Activated CD4-positive, alpha-beta T cell treated with anti-CD3 and anti-CD28 coated beads, Interleukin-2, amount 10 ng/mL, durations not matched to agents 24 days and 14 days (primary cell): ENCODE measurements at regions not wholly inside any gene's neighbourhood (a gene's known extent, or its start where the extent isn't known, plus 50 kb on each side); places are given as distances from the start of the nearest gene placed in this dataset.

Experiments
- DNase-seq: peaks from one replicate; pipeline ENCODE4 v3.0.0; 2022
- H3K27ac Mint-ChIP-seq: one replicate; pipeline ENCODE4 v1.8.0; 2022; ENCODE audit warnings: mild to moderate bottlenecking, mixed read lengths
- H3K27me3 Mint-ChIP-seq: one replicate; pipeline ENCODE4 v1.8.0; 2022; ENCODE audit warnings: mixed read lengths
- H3K36me3 Mint-ChIP-seq: one replicate; pipeline ENCODE4 v1.8.0; 2022; ENCODE audit warnings: low read depth, mild to moderate bottlenecking, mixed read lengths
- H3K4me1 Mint-ChIP-seq: one replicate; pipeline ENCODE4 v1.8.0; 2021; ENCODE audit warnings: mixed read lengths
- H3K4me3 Mint-ChIP-seq: one replicate; pipeline ENCODE4 v1.8.0; 2022; ENCODE audit warnings: mild to moderate bottlenecking, moderate library complexity, mixed read lengths
- H3K9me3 Mint-ChIP-seq: one replicate; pipeline ENCODE4 v1.8.0; 2021; ENCODE audit warnings: mixed read lengths
- intact Hi-C: fragments of 100-400 bp; cut with micrococcal nuclease; formaldehyde crosslinking; loops from one replicate; pipeline ENCODE4 v1.15.1; 2023

DNA sequence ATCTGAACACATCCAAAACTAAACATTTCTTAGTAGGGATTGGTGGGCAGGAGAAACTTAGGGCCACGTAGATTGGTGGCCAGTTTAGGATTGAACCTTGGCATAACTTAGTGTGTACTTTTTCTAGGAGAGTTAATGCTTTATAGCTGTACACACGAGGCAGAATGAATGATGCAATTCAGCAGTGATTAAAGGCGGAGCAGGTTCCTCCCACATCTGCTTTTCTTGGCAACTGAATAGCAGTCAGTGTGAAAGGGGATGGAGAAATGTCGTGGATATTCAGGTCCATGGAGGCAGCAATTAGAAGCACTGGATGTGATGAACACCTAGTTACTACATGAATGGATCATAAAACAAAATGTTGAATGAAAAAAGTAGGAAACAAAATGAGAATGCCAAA, 493.8 kb downstream of the FUT8 start:
- no peak for DNase-seq
- intact Hi-C loops, result no loop called here
- H3K27me3 Mint-ChIP-seq, result peaks cover 12% of the 10 kb centered on the region
- peaks cover 3% of the 10 kb centered on the region for H3K36me3 Mint-ChIP-seq
- peaks cover 22% of the 10 kb centered on the region for H3K4me1 Mint-ChIP-seq
- no peak overlapping the region for H3K4me3 Mint-ChIP-seq
- H3K9me3 Mint-ChIP-seq, result peaks cover 8% of the 10 kb centered on the region
- H3K27ac Mint-ChIP-seq, result no peak overlapping the region

DNA sequence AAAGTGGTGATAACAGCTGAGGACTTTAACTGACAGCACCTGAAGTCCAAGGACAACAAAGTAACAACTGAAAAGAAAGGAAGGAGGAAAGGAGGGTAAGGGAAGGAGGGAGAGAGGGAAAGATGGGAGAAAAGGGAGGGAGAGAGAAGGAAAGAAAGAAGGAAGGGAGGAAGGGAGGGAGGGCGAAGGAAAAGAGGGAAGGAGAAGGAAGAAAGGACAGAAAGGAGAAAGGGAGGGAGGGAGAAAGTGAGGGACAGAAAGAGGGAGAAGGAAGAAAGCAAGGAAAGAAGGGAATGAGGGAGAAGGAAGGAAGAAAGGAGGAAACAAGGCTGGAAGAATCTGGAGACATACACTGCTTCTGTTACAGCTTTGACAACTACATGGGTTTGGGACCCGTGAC, 494.4 kb downstream of the FUT8 start:
- H3K9me3 Mint-ChIP-seq, result peaks cover 8% of the 10 kb centered on the region
- H3K36me3 Mint-ChIP-seq, result no peaks in the 10 kb centered on the region
- no peak for DNase-seq

DNA sequence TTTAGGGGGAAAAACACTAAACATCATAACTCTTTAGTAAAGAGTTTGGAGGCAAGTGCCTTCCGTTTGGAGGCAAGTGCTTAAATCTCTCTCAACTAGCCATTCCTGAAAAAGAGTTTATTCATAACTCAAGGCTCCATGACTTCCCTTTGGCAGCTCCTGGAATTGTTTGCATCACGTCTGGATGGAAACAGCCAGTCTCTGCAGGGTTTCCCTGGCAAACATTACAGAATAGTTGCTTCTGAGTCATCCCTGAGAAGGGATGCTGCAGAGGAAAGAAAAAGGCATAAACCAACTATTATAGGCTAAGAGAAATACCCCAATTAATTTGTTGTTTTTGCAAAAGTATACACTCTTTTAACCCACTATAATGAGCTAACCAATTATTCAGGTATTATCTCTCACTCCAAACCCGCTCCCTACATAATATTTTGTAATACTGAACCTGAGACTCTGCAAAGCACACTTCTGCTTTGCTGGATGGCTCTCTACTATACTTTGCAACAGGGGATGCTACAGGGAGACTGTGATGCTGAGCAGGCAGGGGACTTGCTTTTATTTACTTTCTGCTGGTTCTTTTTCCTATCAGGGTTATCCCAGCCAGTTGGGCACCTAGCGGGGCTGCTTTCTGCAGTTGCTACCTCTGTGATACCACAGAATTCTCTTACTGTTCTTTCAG, 497.7 kb downstream of the FUT8 start:
- Mint-ChIP-seq H3K4me3 (no peak overlapping the region), H3K9me3 (peaks cover 17% of the 10 kb centered on the region), H3K27me3 (peaks cover 12% of the 10 kb centered on the region), H3K4me1 (peaks cover 28% of the 10 kb centered on the region), H3K36me3 (peaks cover 7% of the 10 kb centered on the region), H3K27ac (no peak overlapping the region)
- intact Hi-C loops, result no loop called here
- DNase-seq, result no peak

More for the DNA sequence above, 494.4 kb downstream of the FUT8 start:
- Mint-ChIP-seq H3K4me1 (peaks cover 23% of the 10 kb centered on the region), H3K27ac (no peak overlapping the region), H3K4me3 (no peak overlapping the region), H3K27me3 (peaks cover 12% of the 10 kb centered on the region)
- intact Hi-C loops, result no loop called here

DNA sequence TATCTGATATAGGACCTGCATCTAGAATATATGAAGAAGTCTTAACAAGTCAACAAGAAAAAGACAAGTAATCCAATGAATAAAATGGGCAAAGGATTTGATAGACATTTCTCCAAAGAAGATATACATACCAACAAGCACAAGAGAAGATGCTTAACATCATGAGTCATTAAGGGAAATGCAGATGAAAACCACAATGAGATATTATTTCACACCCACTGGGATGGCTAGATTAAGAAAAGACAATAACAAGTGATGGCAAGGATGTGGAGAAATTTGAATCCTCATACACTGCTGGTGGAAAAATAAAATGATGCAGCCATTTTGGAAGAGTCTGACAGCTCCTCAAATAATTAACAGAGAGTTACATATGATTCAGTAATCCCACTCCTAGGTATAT, 502.6 kb downstream of the FUT8 start:
- Mint-ChIP-seq H3K36me3 (peaks cover 17% of the 10 kb centered on the region), H3K4me1 (peaks cover 33% of the 10 kb centered on the region)
- intact Hi-C loops, result loop anchor here (1.0 to 5.0 kb wide), 3 partner anchors 10 to 68 kb away; no protein-coding TSS in a partner anchor

DNA sequence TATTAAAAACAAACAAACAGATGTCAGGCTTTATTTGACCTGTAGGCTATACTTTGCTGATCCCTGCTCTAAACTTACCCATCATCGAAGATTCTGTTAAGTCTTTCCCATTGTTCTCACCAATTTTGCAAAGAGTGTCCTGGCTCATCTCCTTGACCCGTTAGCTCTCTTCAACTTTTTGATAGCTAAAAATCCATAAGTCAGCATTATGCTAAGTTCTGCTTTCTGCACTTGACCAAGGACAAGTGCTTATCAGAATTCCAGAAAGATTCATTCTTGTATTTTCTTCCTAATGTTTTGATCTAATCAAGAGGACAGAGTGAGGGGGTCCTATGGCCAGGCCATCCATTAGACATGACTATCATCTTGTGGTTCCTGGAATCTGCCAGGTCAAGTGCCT, 503.5 kb downstream of the FUT8 start:
- DNase-seq, result no peak
- Mint-ChIP-seq H3K4me1 (peaks cover 29% of the 10 kb centered on the region), H3K9me3 (peaks cover 15% of the 10 kb centered on the region), H3K4me3 (no peak overlapping the region), H3K27me3 (peaks cover 2% of the 10 kb centered on the region), H3K36me3 (peaks cover 17% of the 10 kb centered on the region), H3K27ac (no peak overlapping the region)
- intact Hi-C loops, result loop anchor here (5.0 kb wide), 1 partner anchor 36 kb away; no protein-coding TSS in a partner anchor

More for the DNA sequence above, 502.6 kb downstream of the FUT8 start:
- DNase-seq, result no peak
- H3K9me3 Mint-ChIP-seq, result peaks cover 15% of the 10 kb centered on the region
- peaks cover 3% of the 10 kb centered on the region for H3K27me3 Mint-ChIP-seq
- no peak overlapping the region for H3K4me3 Mint-ChIP-seq
- H3K27ac Mint-ChIP-seq, result no peak overlapping the region

DNA sequence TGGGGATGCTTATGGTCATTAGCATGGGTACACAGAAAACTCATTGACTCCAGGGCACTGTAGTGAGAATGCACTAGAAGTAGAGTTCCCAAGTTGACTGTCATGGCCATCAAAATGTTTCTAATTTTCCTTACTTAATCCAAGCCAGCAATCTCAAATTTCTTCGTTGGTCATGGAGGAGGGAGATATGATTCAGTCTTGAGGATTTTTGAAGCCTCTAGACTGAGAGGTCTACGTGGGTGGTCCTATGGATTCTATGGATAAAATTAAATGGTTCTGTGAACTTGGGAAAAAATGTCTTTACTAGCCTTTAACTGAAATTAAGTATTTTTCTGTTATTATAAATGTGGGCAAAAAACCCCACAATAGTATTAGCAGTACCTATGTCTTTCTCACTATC, 508.5 kb downstream of the FUT8 start:
- peaks cover 2% of the 10 kb centered on the region for H3K27me3 Mint-ChIP-seq
- intact Hi-C loops, result no loop called here
- H3K27ac Mint-ChIP-seq, result no peak overlapping the region
- H3K36me3 Mint-ChIP-seq, result peaks cover 9% of the 10 kb centered on the region
- no peak for DNase-seq
- H3K4me1 Mint-ChIP-seq, result peaks cover 30% of the 10 kb centered on the region
- peaks cover 15% of the 10 kb centered on the region for H3K9me3 Mint-ChIP-seq
- no peak overlapping the region for H3K4me3 Mint-ChIP-seq

DNA sequence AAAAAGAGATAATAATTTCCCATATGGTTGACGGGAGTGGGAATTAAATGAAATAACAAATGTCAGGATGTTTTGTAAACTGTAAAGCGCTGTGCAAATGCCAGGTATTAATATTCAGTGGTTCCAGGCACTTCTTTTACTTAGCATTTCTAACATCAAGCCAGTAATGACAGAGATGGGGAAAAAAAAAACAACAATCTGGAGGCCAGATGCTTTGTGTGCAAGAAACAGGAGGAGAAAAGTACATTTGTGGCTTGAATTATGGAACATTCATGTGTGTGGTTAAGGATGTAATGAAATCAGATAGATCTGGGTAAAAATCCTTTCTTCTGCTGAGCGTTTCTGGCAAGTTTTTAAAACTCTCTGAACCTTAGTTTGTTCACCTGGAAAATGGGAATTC, 509.6 kb downstream of the FUT8 start:
- no peak for DNase-seq
- H3K27ac Mint-ChIP-seq, result no peak overlapping the region
- intact Hi-C loops, result no loop called here
- H3K4me1 Mint-ChIP-seq, result peaks cover 35% of the 10 kb centered on the region
- H3K9me3 Mint-ChIP-seq, result peaks cover 16% of the 10 kb centered on the region
- H3K36me3 Mint-ChIP-seq, result peaks cover 9% of the 10 kb centered on the region
- H3K4me3 Mint-ChIP-seq, result no peak overlapping the region
- peaks cover 2% of the 10 kb centered on the region for H3K27me3 Mint-ChIP-seq

DNA sequence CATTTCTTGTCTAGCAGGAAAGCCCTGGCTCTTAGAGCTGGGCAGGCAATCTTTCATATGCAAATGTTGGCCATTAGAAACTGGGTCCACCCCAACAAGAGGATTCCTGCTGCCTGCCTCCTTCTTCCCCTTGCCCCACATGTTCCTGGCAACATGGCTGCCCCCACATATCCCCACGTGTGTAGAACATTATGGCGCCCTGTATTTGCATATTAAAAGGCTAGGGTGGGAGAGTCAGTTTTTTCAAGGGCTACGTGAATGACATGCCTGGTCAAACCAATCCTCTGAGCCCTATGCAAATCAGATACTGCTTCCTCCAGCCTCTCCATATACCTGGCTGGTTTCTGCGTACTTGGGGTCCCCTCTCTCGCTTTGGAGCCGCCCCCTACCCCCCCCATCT, 514.0 kb downstream of the FUT8 start:
- no peak for DNase-seq
- peaks cover 3% of the 10 kb centered on the region for H3K36me3 Mint-ChIP-seq
- no peaks in the 10 kb centered on the region for H3K27me3 Mint-ChIP-seq
- peaks cover 55% of the 10 kb centered on the region for H3K4me1 Mint-ChIP-seq
- intact Hi-C loops, result loop anchor here (5.0 kb wide), 2 partner anchors 36 to 49 kb away; no protein-coding TSS in a partner anchor
- H3K4me3 Mint-ChIP-seq, result peak overlapping the region; percentile 58
- H3K9me3 Mint-ChIP-seq, result peaks cover 23% of the 10 kb centered on the region
- H3K27ac Mint-ChIP-seq, result peak overlapping the region; percentile 91

DNA sequence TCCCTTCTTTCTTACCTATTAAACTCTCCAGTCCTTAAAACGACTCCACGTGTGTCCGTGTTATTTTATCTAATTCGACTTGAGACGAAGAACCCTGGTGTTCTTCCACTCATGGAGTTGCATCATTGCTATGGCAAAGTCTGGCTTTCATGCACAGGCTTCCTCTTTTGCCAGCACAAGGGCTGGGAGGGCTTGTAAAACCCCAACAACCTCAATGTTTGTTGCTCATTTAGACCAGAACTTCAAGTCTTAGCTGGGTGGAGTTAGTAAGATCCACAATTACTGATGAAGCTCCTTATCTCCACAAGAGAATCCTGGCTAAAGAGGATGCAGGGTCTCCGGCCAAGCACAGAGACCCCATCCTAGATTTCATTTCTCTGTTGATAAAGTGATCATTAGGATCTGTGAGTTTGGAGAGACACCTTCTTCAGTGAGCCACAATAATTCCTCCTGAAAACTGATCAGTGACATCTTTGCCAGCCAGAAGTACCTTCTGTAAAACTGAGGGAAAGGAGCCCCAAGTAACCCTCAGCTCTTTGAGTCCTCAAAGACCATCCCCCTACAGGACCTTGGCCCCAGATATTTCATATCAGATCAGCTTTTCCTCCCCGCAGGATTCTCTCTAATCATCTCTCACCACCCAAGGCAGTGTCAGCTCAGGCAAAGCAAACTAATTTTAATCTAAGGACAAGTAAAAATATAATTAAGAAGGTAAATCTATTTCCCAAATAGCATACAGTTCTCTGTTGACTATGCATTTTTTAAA, 514.6 kb downstream of the FUT8 start:
- no peaks in the 10 kb centered on the region for H3K27me3 Mint-ChIP-seq
- peaks cover 4% of the 10 kb centered on the region for H3K36me3 Mint-ChIP-seq
- H3K27ac Mint-ChIP-seq, result peak overlapping the region; percentile 91
- H3K9me3 Mint-ChIP-seq, result peaks cover 23% of the 10 kb centered on the region
- peak overlapping the region; percentile 58 for H3K4me3 Mint-ChIP-seq
- intact Hi-C loops, result loop anchor here (5.0 kb wide), 2 partner anchors 35 to 50 kb away; no protein-coding TSS in a partner anchor
- H3K4me1 Mint-ChIP-seq, result peaks cover 59% of the 10 kb centered on the region
- peak; percentile 76 for DNase-seq

DNA sequence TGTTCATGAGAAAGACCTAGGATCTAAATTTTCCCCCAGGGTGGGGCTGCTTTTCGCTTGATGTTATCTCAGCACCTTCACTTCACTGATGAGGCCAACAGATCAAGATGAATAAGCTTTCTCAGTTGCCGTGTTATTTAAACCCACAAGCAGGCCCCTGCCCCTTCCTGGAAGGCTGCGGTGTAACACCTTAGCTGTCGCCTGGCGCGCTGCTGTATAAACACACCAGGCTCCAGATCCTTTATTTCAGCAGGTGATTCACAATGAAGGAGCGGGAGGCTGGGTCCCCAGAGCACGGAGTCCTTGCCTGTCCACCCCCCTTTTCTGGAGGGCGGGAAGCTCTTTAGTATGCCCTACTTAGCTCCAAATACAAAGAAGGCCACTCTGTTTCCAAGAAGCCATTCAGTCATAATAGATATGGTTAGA, 515.4 kb downstream of the FUT8 start:
- peak overlapping the region; percentile 91 for H3K27ac Mint-ChIP-seq
- DNase-seq, result peak; percentile 95
- H3K36me3 Mint-ChIP-seq, result peaks cover 6% of the 10 kb centered on the region
- intact Hi-C loops, result loop anchor here (1.0 to 5.0 kb wide), 6 partner anchors 9 to 721 kb away; no protein-coding TSS in a partner anchor
- peaks cover 27% of the 10 kb centered on the region for H3K9me3 Mint-ChIP-seq
- peak overlapping the region; percentile 58 for H3K4me3 Mint-ChIP-seq
- peaks cover 60% of the 10 kb centered on the region for H3K4me1 Mint-ChIP-seq
- H3K27me3 Mint-ChIP-seq, result no peaks in the 10 kb centered on the region

DNA sequence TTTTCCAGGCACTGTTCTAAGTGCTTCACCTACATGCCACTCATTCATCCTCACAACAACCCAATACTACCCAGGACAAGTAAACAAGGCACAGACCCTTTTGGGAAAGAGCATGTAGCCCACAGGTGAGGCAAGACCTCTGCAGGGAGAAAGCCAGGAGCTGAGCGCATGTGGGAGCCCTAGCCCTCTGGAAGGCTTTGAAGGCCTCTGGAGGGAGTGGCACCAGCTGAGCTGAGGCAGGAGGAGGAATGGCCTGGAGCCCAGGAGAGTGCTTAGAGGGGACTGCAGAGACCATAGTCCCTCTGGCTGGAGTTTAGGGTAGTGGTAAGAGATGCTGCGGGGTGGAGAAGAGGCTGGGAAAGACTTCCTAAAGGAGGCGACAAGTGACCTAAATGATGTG, 516.5 kb downstream of the FUT8 start:
- no peak for DNase-seq
- peak overlapping the region; percentile 91 for H3K27ac Mint-ChIP-seq
- peak overlapping the region; percentile 58 for H3K4me3 Mint-ChIP-seq
- peaks cover 60% of the 10 kb centered on the region for H3K4me1 Mint-ChIP-seq
- no peaks in the 10 kb centered on the region for H3K27me3 Mint-ChIP-seq
- intact Hi-C loops, result loop anchor here (1.0 to 5.0 kb wide), 6 partner anchors 8 to 722 kb away; no protein-coding TSS in a partner anchor
- peaks cover 25% of the 10 kb centered on the region for H3K9me3 Mint-ChIP-seq
- peaks cover 8% of the 10 kb centered on the region for H3K36me3 Mint-ChIP-seq

DNA sequence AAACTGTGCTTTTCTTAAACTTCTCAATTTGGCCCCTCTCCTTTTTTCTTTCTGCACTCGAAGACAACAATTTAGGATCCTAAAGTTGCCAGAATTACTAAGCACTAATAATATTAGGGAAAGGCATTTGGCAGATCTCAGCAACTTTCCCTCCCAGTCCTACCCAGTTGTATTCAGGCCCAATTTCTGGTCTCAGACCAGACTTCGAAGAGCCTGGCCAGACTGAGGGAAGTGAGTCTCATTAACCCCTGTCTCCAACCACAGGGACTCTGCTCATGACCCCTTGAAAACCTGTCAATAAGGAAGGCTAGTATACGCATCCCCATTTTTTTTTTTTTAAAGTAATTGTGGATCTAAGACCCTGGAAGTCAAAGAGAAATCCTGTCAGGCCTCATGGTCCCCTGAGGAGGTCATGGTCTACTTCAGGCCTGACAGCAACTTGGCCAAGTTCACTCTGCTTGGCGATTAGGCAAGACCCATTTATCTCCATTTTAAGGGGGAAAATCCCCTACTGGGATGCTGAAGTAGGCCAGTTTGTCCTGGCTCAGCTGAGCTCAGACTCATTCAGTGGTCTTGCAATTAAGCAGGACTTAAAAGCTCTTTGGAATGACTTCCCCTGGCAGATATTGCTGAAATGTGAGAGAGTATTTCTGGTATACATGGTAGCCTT, 521.0 kb downstream of the FUT8 start:
- Mint-ChIP-seq H3K27ac (no peak overlapping the region), H3K36me3 (peaks cover 23% of the 10 kb centered on the region), H3K4me3 (no peak overlapping the region), H3K4me1 (peaks cover 52% of the 10 kb centered on the region), H3K9me3 (peaks cover 41% of the 10 kb centered on the region), H3K27me3 (no peaks in the 10 kb centered on the region)
- intact Hi-C loops, result no loop called here
- DNase-seq, result no peak

DNA sequence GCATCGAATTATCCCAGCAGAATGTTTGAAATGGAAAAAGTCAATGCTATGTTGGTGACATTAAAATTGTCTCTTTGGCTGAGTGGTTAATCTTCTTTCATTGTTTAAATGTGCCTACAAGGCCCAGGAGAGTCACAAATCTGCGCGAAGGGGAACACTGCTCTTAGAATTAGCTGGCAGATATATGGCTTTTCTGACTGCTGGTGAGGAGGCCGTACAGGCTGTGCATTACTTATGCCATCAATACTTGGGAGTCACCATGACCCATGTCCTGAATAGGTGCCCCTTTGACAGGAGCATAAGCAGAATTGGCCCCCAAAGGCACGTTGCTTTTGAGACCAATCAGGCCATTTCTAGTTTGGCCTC, 521.5 kb downstream of the FUT8 start:
- peaks cover 24% of the 10 kb centered on the region for H3K36me3 Mint-ChIP-seq
- peaks cover 48% of the 10 kb centered on the region for H3K4me1 Mint-ChIP-seq
- no peak for DNase-seq
- intact Hi-C loops, result no loop called here
- no peak overlapping the region for H3K27ac Mint-ChIP-seq
- H3K9me3 Mint-ChIP-seq, result peaks cover 39% of the 10 kb centered on the region
- no peak overlapping the region for H3K4me3 Mint-ChIP-seq
- no peaks in the 10 kb centered on the region for H3K27me3 Mint-ChIP-seq
